GM23338 (cell line): ENCODE measurements at regions not wholly inside any gene's neighbourhood (a gene's known extent, or its start where the extent isn't known, plus 50 kb on each side); places are given as distances from the start of the nearest gene placed in this dataset.
A peak's percentile ranks its signal among the peaks of the same experiment; 100 is the strongest.

Source experiments
- ATAC-seq: fragments of 200-7000 bp; cut with Tn5 transposase; 3 replicates; pipeline ENCODE4 v1.9.1; 2020
- DNase-seq: peaks from one replicate; pipeline ENCODE4 v3.0.0-alpha.2; 2015; ENCODE audit warnings: low spot score
- H2AFZ ChIP-seq: fragments of 200-600 bp; sonication (generic); 2 replicates; pipeline ENCODE4 v1.8.0; 2016; ENCODE audit warnings: antibody characterized with exemption, mild to moderate bottlenecking, moderate library complexity
- H3F3A ChIP-seq: fragments of 200-600 bp; sonication (generic); replicated peaks from 2 replicates; pipeline ENCODE4 v1.8.0; 2017; ENCODE audit warnings: antibody characterized with exemption, mixed run types, low read depth
- H3K27ac ChIP-seq: fragments of 200-600 bp; sonication (generic); 2 replicates; pipeline ENCODE4 v1.6.1; 2016; ENCODE audit warnings: low read depth
- H3K27me3 ChIP-seq: fragments of 200-600 bp; sonication (generic); 2 replicates; pipeline ENCODE4 v1.8.0; 2016; ENCODE audit warnings: mild to moderate bottlenecking, mixed run types, moderate library complexity; ENCODE audit not compliant: insufficient read depth
- H3K36me3 ChIP-seq: fragments of 200-600 bp; sonication (generic); 2 replicates; pipeline ENCODE4 v1.8.0; 2016; ENCODE audit warnings: mild to moderate bottlenecking; ENCODE audit not compliant: insufficient read depth
- H3K4me1 ChIP-seq: fragments of 200-600 bp; sonication (generic); 2 replicates; pipeline ENCODE4 v1.8.0; 2016; ENCODE audit warnings: mild to moderate bottlenecking, moderate library complexity; ENCODE audit not compliant: insufficient read depth
- H3K4me2 ChIP-seq: fragments of 200-600 bp; sonication (generic); 2 replicates; pipeline ENCODE4 v1.7.1; 2017; ENCODE audit warnings: mixed run types
- H3K4me3 ChIP-seq: fragments of 200-600 bp; sonication (generic); 2 replicates; pipeline ENCODE4 v1.6.1; 2016; ENCODE audit warnings: mixed run types
- H3K79me2 ChIP-seq: fragments of 200-600 bp; sonication (generic); replicated peaks from 2 replicates; pipeline ENCODE4 v1.8.0; 2017; ENCODE audit warnings: mild to moderate bottlenecking; ENCODE audit not compliant: insufficient read depth
- H3K9me2 ChIP-seq: fragments of 200-600 bp; sonication (generic); 2 replicates; pipeline ENCODE4 v1.8.0; 2017; ENCODE audit not compliant: insufficient read depth
- H4K20me1 ChIP-seq: fragments of 200-600 bp; sonication (generic); replicated peaks from 2 replicates; pipeline ENCODE4 v1.8.0; 2017; ENCODE audit warnings: mild to moderate bottlenecking; ENCODE audit not compliant: insufficient read depth
- H3K27ac Mint-ChIP-seq: 2 replicates; pipeline ENCODE4 v1.8.0; 2020; ENCODE audit warnings: inconsistent platforms, mild to moderate bottlenecking, moderate library complexity, mixed read lengths
- H3K27me3 Mint-ChIP-seq: 3 replicates; pipeline ENCODE4 v1.8.0; 2022; ENCODE audit warnings: low read depth, mild to moderate bottlenecking, moderate library complexity, mixed read lengths, inconsistent platforms; ENCODE audit not compliant: insufficient read depth, poor library complexity
- H3K36me3 Mint-ChIP-seq: 3 replicates; pipeline ENCODE4 v1.8.0; 2021; ENCODE audit warnings: low read depth, mild to moderate bottlenecking, inconsistent platforms, moderate library complexity, mixed read lengths
- H3K4me1 Mint-ChIP-seq: 3 replicates; pipeline ENCODE4 v1.8.0; 2020; ENCODE audit warnings: mild to moderate bottlenecking, inconsistent platforms, mixed read lengths
- H3K4me3 Mint-ChIP-seq: 3 replicates; pipeline ENCODE4 v1.8.0; 2021; ENCODE audit warnings: moderate library complexity, mild to moderate bottlenecking, inconsistent platforms, mixed read lengths
- H3K9me3 Mint-ChIP-seq: 3 replicates; pipeline ENCODE4 v1.8.0; 2020; ENCODE audit warnings: moderate library complexity, mild to moderate bottlenecking, inconsistent platforms, mixed read lengths
- EZH2phosphoT487 ChIP-seq: fragments of 200-600 bp; sonication (generic); IDR thresholded peaks from one replicate; pipeline ENCODE4 v1.8.1; 2018; ENCODE audit warnings: antibody characterized with exemption; ENCODE audit not compliant: unreplicated experiment
- ZNF331 ChIP-seq: fragments of 250-450 bp; sonication (Bioruptor Pico); IDR thresholded peaks from 2 replicates; pipeline ENCODE4 v1.5.0; 2020; ENCODE audit warnings: low read depth, mild to moderate bottlenecking, moderate library complexity
- TF ChIP-seq, protein P1 (sequence below): fragments of 250-450 bp; sonication (Bioruptor Pico); IDR thresholded peaks from 2 replicates; pipeline ENCODE4 v1.5.0; 2020; ENCODE audit warnings: mild to moderate bottlenecking, moderate library complexity
- TF ChIP-seq, protein P2 (sequence below), 2 experiments: fragments of 200-600 bp in 1 of 2; sonication (generic) in 1 of 2; conservative IDR thresholded peaks; 2 replicates each; pipeline versions ENCODE4 v1.5.1 to v1.6.1; 2016 to 2017; ENCODE audit warnings: antibody characterized with exemption in 2 of 2, low read depth in 2 of 2, mild to moderate bottlenecking in 2 of 2, moderate library complexity in 1 of 2

DNA sequence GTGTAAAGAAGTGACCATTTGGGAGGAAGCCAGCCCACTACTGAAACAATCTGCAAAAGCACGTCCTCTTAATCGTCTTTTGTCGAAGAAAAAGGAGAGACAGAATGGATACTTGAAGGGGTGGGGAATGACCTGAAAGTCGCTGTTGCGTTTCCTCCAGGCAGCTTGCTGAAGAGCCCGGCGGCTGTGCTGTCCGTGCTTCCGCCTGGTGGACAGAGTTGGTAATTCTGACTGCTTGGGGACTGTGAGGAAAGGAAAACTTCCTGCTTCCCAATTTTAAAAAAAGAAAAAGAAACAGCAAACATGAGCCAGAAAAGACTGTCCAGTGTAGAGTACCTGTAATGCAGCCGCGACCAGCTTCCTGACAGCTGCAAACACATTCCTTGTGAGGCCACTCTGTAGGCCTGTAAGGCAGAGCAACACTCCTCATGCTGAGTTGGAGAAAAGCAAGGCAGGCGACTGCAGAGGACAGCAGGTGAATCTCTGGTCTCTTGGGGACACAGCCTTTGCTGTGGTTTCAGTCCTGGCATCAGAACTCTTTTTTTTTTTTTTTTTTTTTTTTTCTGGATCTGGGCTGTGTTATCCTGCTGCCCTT, 251.1 kb upstream of the TBX18 start:
- no peak overlapping the region for H3K27ac ChIP-seq
- H3K36me3 ChIP-seq, result no peaks in the 10 kb centered on the region
- DNase-seq (peak; percentile 93), ATAC-seq (peak; percentile 100)
- Mint-ChIP-seq H3K36me3 (no peaks in the 10 kb centered on the region; the same call in 2 of the 3 replicates), H3K4me1 (peaks cover 16% of the 10 kb centered on the region), H3K4me3 (no peak overlapping the region), H3K27me3 (no peaks in the 10 kb centered on the region), H3K9me3 (no peaks in the 10 kb centered on the region), H3K27ac (no peak overlapping the region)
- peak overlapping the region; percentile 56 for H2AFZ ChIP-seq
- H3K4me1 ChIP-seq, result no peaks in the 10 kb centered on the region; the same call in 1 of the 2 replicates
- no peaks in the 10 kb centered on the region for H3F3A ChIP-seq
- H3K4me3 ChIP-seq, result no peak overlapping the region
- no peak overlapping the region for H3K4me2 ChIP-seq
- H3K79me2 ChIP-seq, result no peaks in the 10 kb centered on the region
- H3K9me2 ChIP-seq, result peaks cover 7% of the 10 kb centered on the region; the same call in 1 of the 2 replicates
- no peaks in the 10 kb centered on the region for H3K27me3 ChIP-seq
- no peaks in the 10 kb centered on the region for H4K20me1 ChIP-seq
- TF ChIP-seq, protein P1, sequence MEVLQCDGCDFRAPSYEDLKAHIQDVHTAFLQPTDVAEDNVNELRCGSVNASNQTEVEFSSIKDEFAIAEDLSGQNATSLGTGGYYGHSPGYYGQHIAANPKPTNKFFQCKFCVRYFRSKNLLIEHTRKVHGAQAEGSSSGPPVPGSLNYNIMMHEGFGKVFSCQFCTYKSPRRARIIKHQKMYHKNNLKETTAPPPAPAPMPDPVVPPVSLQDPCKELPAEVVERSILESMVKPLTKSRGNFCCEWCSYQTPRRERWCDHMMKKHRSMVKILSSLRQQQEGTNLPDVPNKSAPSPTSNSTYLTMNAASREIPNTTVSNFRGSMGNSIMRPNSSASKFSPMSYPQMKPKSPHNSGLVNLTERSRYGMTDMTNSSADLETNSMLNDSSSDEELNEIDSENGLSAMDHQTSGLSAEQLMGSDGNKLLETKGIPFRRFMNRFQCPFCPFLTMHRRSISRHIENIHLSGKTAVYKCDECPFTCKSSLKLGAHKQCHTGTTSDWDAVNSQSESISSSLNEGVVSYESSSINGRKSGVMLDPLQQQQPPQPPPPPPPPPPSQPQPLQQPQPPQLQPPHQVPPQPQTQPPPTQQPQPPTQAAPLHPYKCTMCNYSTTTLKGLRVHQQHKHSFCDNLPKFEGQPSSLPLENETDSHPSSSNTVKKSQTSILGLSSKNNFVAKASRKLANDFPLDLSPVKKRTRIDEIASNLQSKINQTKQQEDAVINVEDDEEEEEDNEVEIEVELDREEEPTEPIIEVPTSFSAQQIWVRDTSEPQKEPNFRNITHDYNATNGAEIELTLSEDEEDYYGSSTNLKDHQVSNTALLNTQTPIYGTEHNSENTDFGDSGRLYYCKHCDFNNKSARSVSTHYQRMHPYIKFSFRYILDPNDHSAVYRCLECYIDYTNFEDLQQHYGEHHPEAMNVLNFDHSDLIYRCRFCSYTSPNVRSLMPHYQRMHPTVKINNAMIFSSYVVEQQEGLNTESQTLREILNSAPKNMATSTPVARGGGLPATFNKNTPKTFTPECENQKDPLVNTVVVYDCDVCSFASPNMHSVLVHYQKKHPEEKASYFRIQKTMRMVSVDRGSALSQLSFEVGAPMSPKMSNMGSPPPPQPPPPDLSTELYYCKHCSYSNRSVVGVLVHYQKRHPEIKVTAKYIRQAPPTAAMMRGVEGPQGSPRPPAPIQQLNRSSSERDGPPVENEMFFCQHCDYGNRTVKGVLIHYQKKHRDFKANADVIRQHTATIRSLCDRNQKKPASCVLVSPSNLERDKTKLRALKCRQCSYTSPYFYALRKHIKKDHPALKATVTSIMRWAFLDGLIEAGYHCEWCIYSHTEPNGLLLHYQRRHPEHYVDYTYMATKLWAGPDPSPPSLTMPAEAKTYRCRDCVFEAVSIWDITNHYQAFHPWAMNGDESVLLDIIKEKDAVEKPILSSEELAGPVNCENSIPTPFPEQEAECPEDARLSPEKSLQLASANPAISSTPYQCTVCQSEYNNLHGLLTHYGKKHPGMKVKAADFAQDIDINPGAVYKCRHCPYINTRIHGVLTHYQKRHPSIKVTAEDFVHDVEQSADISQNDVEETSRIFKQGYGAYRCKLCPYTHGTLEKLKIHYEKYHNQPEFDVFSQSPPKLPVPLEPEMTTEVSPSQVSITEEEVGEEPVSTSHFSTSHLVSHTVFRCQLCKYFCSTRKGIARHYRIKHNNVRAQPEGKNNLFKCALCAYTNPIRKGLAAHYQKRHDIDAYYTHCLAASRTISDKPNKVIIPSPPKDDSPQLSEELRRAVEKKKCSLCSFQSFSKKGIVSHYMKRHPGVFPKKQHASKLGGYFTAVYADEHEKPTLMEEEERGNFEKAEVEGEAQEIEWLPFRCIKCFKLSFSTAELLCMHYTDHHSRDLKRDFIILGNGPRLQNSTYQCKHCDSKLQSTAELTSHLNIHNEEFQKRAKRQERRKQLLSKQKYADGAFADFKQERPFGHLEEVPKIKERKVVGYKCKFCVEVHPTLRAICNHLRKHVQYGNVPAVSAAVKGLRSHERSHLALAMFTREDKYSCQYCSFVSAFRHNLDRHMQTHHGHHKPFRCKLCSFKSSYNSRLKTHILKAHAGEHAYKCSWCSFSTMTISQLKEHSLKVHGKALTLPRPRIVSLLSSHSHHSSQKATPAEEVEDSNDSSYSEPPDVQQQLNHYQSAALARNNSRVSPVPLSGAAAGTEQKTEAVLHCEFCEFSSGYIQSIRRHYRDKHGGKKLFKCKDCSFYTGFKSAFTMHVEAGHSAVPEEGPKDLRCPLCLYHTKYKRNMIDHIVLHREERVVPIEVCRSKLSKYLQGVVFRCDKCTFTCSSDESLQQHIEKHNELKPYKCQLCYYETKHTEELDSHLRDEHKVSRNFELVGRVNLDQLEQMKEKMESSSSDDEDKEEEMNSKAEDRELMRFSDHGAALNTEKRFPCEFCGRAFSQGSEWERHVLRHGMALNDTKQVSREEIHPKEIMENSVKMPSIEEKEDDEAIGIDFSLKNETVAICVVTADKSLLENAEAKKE (CRISPR knock-in tag), result peak; percentile 64; the same call in 1 of the 2 replicates
- no peak for TF ChIP-seq ZNF331
- TF ChIP-seq, protein P2, sequence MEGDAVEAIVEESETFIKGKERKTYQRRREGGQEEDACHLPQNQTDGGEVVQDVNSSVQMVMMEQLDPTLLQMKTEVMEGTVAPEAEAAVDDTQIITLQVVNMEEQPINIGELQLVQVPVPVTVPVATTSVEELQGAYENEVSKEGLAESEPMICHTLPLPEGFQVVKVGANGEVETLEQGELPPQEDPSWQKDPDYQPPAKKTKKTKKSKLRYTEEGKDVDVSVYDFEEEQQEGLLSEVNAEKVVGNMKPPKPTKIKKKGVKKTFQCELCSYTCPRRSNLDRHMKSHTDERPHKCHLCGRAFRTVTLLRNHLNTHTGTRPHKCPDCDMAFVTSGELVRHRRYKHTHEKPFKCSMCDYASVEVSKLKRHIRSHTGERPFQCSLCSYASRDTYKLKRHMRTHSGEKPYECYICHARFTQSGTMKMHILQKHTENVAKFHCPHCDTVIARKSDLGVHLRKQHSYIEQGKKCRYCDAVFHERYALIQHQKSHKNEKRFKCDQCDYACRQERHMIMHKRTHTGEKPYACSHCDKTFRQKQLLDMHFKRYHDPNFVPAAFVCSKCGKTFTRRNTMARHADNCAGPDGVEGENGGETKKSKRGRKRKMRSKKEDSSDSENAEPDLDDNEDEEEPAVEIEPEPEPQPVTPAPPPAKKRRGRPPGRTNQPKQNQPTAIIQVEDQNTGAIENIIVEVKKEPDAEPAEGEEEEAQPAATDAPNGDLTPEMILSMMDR (conservative IDR thresholded peaks at IDR 0.05; ENCODE audit: low read depth in 2 of 2), result peak; percentile 77 to 81
- TF ChIP-seq EZH2phosphoT487, result no peak
